ENCODE measurements at regions not wholly inside any gene's neighbourhood (a gene's known extent, or its start where the extent isn't known, plus 50 kb on each side); places are given as distances from the start of the nearest gene placed in this dataset.

DNA sequence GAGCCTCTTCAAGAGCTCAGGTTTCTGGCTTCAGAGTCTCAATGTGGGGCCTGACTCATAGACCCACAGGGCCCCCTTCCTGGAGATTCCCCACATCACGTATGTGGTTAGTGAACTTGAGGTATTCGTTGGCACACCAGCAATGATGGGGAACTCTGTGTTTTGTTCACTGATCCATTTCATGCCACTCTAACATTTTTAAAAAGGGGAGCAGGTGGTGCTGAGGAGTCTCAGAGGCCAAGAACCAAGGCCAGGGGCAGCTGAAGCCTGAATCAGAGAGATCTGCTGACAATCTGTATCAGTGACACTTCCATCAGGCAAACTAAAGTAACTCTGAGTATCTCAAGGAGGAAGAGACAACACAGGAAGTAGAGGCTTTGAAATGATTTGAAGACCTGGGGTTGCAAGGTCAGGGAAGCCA is 323.4 kb downstream of the VRK1 start:
- Histone ChIP-seq H3K79me2 (ENCODE audit: control insufficient read depth, insufficient read depth, low read length) (no peaks in the 10 kb centered on the region), H3K9me3 (replicated peaks; ENCODE audit: control insufficient read depth, insufficient read depth, low read length) (peaks cover 3% of the 10 kb centered on the region), H3K27me3 (ENCODE audit: control insufficient read depth in 2 of 2, insufficient read depth in 2 of 2, low read length in 2 of 2) (no peaks in the 10 kb centered on the region), H3K4me3 (replicated peaks in 1 of 3; ENCODE audit: insufficient read depth in 1 of 3, low read depth in 1 of 3, low read length in 3 of 3) (no peak overlapping the region), H3K4me2 (ENCODE audit: insufficient read depth, low read length) (no peak overlapping the region), H3K36me3 (ENCODE audit: control insufficient read depth in 2 of 2, extremely low read depth in 1 of 2, insufficient read depth in 2 of 2, low read length in 2 of 2) (no peaks in the 10 kb centered on the region), H2AFZ (ENCODE audit: low read depth, low read length) (no peak overlapping the region), H4K20me1 (replicated peaks; ENCODE audit: control insufficient read depth, extremely low read depth, insufficient read depth, low read length) (no peaks in the 10 kb centered on the region), H3K9me1 (replicated peaks; ENCODE audit: control insufficient read depth, extremely low read depth, insufficient read depth, low read length) (no peaks in the 10 kb centered on the region), H3K4me1 (ENCODE audit: control insufficient read depth, extremely low read depth, insufficient read depth, low read length) (no peaks in the 10 kb centered on the region), H3K9ac (replicated peaks; ENCODE audit: extremely low read depth, insufficient read depth, low read length) (no peak overlapping the region), H3K27ac (ENCODE audit: insufficient read depth, low read depth, low read length) (no peak overlapping the region)
- intact Hi-C loops (cut with micrococcal nuclease) (no loop called here), dilution Hi-C loops (cut with MboI; ENCODE audit: extremely low pct_ligation_motif_present, low sequenced_read_pairs) (no loop called here)
- ChIA-PET POLR2A (no interaction called here), CTCF (no interaction called here)
- BruUV-seq (replicated peaks) = no TSS peak
- FAIRE-seq (no peak), DNase-seq (ENCODE audit: low read depth, low spot score) (no peak)
- TF ChIP-seq GATA2 (IDR thresholded peaks at IDR 0.05; ENCODE audit: insufficient read depth, insufficient read length, low read depth, low read length) (no peak), POLR2A (IDR thresholded peaks at IDR 0.05; ENCODE audit: low read depth, low read length) (no peak), MYC (IDR thresholded peaks at IDR 0.05; ENCODE audit: low read depth, low read length) (no peak), POLR2AphosphoS5 (IDR thresholded peaks at IDR 0.05; ENCODE audit: insufficient read depth, low read depth, low read length) (no peak), JUN (IDR thresholded peaks at IDR 0.05; ENCODE audit: borderline replicate concordance, insufficient read depth, insufficient read length, low read depth) (no peak), EZH2 (IDR thresholded peaks at IDR 0.05; ENCODE audit: borderline replicate concordance, low read depth, low read length, severe bottlenecking) (no peak), FOS (IDR thresholded peaks at IDR 0.05; ENCODE audit: borderline replicate concordance, insufficient read depth, low read length) (no peak)
- TF ChIP-seq, protein P1, sequence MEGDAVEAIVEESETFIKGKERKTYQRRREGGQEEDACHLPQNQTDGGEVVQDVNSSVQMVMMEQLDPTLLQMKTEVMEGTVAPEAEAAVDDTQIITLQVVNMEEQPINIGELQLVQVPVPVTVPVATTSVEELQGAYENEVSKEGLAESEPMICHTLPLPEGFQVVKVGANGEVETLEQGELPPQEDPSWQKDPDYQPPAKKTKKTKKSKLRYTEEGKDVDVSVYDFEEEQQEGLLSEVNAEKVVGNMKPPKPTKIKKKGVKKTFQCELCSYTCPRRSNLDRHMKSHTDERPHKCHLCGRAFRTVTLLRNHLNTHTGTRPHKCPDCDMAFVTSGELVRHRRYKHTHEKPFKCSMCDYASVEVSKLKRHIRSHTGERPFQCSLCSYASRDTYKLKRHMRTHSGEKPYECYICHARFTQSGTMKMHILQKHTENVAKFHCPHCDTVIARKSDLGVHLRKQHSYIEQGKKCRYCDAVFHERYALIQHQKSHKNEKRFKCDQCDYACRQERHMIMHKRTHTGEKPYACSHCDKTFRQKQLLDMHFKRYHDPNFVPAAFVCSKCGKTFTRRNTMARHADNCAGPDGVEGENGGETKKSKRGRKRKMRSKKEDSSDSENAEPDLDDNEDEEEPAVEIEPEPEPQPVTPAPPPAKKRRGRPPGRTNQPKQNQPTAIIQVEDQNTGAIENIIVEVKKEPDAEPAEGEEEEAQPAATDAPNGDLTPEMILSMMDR (IDR thresholded peaks at IDR 0.05; ENCODE audit: extremely low read depth in 1 of 2, insufficient read depth in 1 of 2, low read depth in 1 of 2, low read length in 2 of 2) = no peak
- TF ChIP-seq, protein P2, sequence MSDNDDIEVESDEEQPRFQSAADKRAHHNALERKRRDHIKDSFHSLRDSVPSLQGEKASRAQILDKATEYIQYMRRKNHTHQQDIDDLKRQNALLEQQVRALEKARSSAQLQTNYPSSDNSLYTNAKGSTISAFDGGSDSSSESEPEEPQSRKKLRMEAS (IDR thresholded peaks at IDR 0.05; ENCODE audit: insufficient read depth, insufficient read length) = no peak
